ENCODE measurements at regions not wholly inside any gene's neighbourhood (a gene's known extent, or its start where the extent isn't known, plus 50 kb on each side); places are given as distances from the start of the nearest gene placed in this dataset.

DNA sequence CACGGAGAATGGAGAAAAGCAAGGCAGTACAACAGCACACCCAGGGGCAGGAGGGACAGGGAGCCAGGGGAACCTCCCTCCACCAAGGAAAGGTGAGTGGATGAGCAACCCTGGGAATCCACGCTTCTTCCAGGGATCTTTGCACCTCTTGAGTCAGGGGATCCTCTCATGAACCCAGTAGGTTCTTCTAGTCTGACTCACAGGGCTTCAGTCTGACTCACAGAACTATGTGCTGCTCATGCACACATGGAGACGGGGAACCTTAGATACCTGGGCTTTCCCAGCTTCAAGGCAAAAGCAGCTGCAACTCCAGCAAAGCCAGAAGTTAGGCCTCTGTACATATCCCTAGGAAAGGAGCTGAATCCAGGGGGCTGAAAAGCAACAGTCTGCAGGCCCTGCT lies 1021.4 kb upstream of the TENM4 start:
- TF ChIP-seq, protein P1, sequence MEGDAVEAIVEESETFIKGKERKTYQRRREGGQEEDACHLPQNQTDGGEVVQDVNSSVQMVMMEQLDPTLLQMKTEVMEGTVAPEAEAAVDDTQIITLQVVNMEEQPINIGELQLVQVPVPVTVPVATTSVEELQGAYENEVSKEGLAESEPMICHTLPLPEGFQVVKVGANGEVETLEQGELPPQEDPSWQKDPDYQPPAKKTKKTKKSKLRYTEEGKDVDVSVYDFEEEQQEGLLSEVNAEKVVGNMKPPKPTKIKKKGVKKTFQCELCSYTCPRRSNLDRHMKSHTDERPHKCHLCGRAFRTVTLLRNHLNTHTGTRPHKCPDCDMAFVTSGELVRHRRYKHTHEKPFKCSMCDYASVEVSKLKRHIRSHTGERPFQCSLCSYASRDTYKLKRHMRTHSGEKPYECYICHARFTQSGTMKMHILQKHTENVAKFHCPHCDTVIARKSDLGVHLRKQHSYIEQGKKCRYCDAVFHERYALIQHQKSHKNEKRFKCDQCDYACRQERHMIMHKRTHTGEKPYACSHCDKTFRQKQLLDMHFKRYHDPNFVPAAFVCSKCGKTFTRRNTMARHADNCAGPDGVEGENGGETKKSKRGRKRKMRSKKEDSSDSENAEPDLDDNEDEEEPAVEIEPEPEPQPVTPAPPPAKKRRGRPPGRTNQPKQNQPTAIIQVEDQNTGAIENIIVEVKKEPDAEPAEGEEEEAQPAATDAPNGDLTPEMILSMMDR (IDR thresholded peaks at IDR 0.05 in 4 of 5, conservative IDR thresholded peaks at IDR 0.05 in 1 of 5), result no peak
- TF ChIP-seq POLR2A (IDR thresholded peaks at IDR 0.05), result no peak

All from gastrocnemius medialis (tissue), 4 donors.